ENCODE measurements at regions not wholly inside any gene's neighbourhood (a gene's known extent, or its start where the extent isn't known, plus 50 kb on each side); places are given as distances from the start of the nearest gene placed in this dataset.
"Not testable (repeated sequence)": the region's sequence is repeated elsewhere in the genome, so short reads cannot be mapped to it uniquely, and the experiment has no call there.

- no peak overlapping the region for H2AFZ ChIP-seq (ENCODE audit: low read length)
- no peak for TF ChIP-seq CTCF (IDR thresholded peaks at IDR 0.05; ENCODE audit: extremely low read depth, low read depth, low read length)
- no peaks in the 10 kb centered on the region for H4K20me1 ChIP-seq (ENCODE audit: insufficient read depth, low read length)
- no peaks in the 10 kb centered on the region for H3K4me1 ChIP-seq (ENCODE audit: insufficient read depth, low read length)
- no peaks in the 10 kb centered on the region for H3K79me2 ChIP-seq (ENCODE audit: insufficient read depth, low read length)
- no peak overlapping the region for H3K27ac ChIP-seq (ENCODE audit: low read depth, low read length)
- no peaks in the 10 kb centered on the region for H3K9me3 ChIP-seq (ENCODE audit: low read depth, low read length)
- H3K27me3 ChIP-seq (ENCODE audit: insufficient read depth, low read length), result peaks cover 10% of the 10 kb centered on the region
- no peak for DNase-seq (ENCODE audit: insufficient read length, low spot score, missing footprints)
- no peak overlapping the region for H3K4me3 ChIP-seq (ENCODE audit: insufficient read depth, low read length)
- no peaks in the 10 kb centered on the region for H3K36me3 ChIP-seq (ENCODE audit: insufficient read depth, low read length)
- H3K4me2 ChIP-seq (ENCODE audit: insufficient read depth, low read length), result no peak overlapping the region
These were observed 56.0 kb upstream of the MITF start for GRCh38 chr3:69683082-69683806.

GRCh38 chr3:69677456-69677855, 61.8 kb upstream of the MITF start:
- H2AFZ ChIP-seq (ENCODE audit: low read length); H3K4me1 ChIP-seq (ENCODE audit: insufficient read depth, low read length); H3K79me2 ChIP-seq (ENCODE audit: insufficient read depth, low read length); H3K27ac ChIP-seq (ENCODE audit: low read depth, low read length); DNase-seq (ENCODE audit: insufficient read length, low spot score, missing footprints); H3K4me2 ChIP-seq (ENCODE audit: insufficient read depth, low read length); H3K36me3 ChIP-seq (ENCODE audit: insufficient read depth, low read length); H3K27me3 ChIP-seq (ENCODE audit: insufficient read depth, low read length); H4K20me1 ChIP-seq (ENCODE audit: insufficient read depth, low read length); H3K4me3 ChIP-seq (ENCODE audit: insufficient read depth, low read length); H3K9me3 ChIP-seq (ENCODE audit: low read depth, low read length): not testable (repeated sequence)

- H3K4me3 ChIP-seq (ENCODE audit: insufficient read depth, low read length), result no peak overlapping the region
- no peaks in the 10 kb centered on the region for H3K4me1 ChIP-seq (ENCODE audit: insufficient read depth, low read length)
- H3K9me3 ChIP-seq (ENCODE audit: low read depth, low read length), result no peaks in the 10 kb centered on the region
- DNase-seq (ENCODE audit: insufficient read length, low spot score, missing footprints), result no peak
- no peaks in the 10 kb centered on the region for H4K20me1 ChIP-seq (ENCODE audit: insufficient read depth, low read length)
- H3K36me3 ChIP-seq (ENCODE audit: insufficient read depth, low read length), result no peaks in the 10 kb centered on the region
- H2AFZ ChIP-seq (ENCODE audit: low read length), result no peak overlapping the region
- no peak overlapping the region for H3K27ac ChIP-seq (ENCODE audit: low read depth, low read length)
- H3K4me2 ChIP-seq (ENCODE audit: insufficient read depth, low read length), result no peak overlapping the region
- H3K79me2 ChIP-seq (ENCODE audit: insufficient read depth, low read length), result no peaks in the 10 kb centered on the region
- no peak for TF ChIP-seq CTCF (IDR thresholded peaks at IDR 0.05; ENCODE audit: extremely low read depth, low read depth, low read length)
- H3K27me3 ChIP-seq (ENCODE audit: insufficient read depth, low read length), result peaks cover 5% of the 10 kb centered on the region
These were observed 63.3 kb upstream of the MITF start for GRCh38 chr3:69675786-69676530.

GRCh38 chr3:69674752-69675151, 64.5 kb upstream of the MITF start:
- no peak for TF ChIP-seq CTCF (IDR thresholded peaks at IDR 0.05; ENCODE audit: extremely low read depth, low read depth, low read length)
- H3K79me2 ChIP-seq (ENCODE audit: insufficient read depth, low read length), result no peaks in the 10 kb centered on the region
- no peaks in the 10 kb centered on the region for H3K36me3 ChIP-seq (ENCODE audit: insufficient read depth, low read length)
- H3K9me3 ChIP-seq (ENCODE audit: low read depth, low read length), result no peaks in the 10 kb centered on the region
- no peak overlapping the region for H2AFZ ChIP-seq (ENCODE audit: low read length)
- no peak for DNase-seq (ENCODE audit: insufficient read length, low spot score, missing footprints)
- no peaks in the 10 kb centered on the region for H3K4me1 ChIP-seq (ENCODE audit: insufficient read depth, low read length)
- H3K27me3 ChIP-seq (ENCODE audit: insufficient read depth, low read length), result peaks cover 4% of the 10 kb centered on the region
- H3K4me2 ChIP-seq (ENCODE audit: insufficient read depth, low read length), result no peak overlapping the region
- H4K20me1 ChIP-seq (ENCODE audit: insufficient read depth, low read length), result no peaks in the 10 kb centered on the region
- H3K4me3 ChIP-seq (ENCODE audit: insufficient read depth, low read length), result no peak overlapping the region
- H3K27ac ChIP-seq (ENCODE audit: low read depth, low read length), result no peak overlapping the region

All from osteoblast (primary cell).